ENCODE measurements at regions not wholly inside any gene's neighbourhood (a gene's known extent, or its start where the extent isn't known, plus 50 kb on each side); places are given as distances from the start of the nearest gene placed in this dataset.

- DNase-seq = no peak
Observed at GRCh38 chr5:154588091-154588774, 110.2 kb upstream of the HAND1 start.

- DNase-seq = peak; percentile 27
Observed at GRCh38 chr5:154587123-154588026, 109.3 kb upstream of the HAND1 start.

DNA sequence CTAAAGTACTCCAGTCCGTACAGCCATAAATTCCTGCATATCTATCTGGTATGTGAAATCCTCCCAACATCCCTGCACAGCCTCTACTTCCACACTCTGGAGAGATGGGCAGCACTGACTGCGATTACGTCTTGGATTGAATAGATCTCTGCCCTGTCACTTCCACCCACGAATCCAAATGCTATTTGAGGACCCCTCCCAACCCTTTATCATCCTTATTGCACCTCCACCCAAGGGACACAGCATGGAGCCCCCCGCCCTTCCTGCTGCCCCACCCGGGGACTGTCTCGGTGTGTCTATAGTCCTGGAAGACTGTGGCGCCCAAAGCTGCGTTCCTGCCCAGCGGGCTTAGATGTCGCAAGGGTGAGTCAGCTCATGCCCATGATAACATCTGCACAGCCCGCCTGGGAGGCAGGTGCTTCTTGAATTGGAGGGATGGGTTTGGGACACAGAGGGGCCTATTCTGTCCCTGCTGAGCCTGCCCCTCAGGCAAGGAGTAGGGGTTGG is 105.7 kb upstream of the HAND1 start:
- no peak for DNase-seq

GRCh38 chr5:154580422-154580821 is 102.4 kb upstream of the HAND1 start:
- DNase-seq = no peak

DNA sequence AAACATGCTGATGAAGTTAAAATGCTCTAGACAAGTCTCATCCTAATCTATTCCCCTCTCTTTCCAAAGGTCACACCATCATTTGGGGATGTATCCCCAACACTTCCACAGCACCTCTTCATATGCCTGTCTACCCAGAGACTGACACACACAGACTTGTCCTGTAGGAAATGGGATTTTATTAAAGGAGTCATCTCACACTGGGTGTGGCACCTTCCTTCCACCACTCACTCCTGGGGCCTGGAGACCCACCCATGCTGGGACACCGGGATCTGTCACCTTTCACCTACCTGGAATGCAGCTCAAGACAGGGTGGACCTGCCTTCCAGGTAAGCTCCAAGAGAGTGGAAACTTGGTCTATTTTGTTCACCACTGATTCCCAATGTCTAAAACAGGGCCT is 99.4 kb upstream of the HAND1 start:
- DNase-seq = no peak

DNA sequence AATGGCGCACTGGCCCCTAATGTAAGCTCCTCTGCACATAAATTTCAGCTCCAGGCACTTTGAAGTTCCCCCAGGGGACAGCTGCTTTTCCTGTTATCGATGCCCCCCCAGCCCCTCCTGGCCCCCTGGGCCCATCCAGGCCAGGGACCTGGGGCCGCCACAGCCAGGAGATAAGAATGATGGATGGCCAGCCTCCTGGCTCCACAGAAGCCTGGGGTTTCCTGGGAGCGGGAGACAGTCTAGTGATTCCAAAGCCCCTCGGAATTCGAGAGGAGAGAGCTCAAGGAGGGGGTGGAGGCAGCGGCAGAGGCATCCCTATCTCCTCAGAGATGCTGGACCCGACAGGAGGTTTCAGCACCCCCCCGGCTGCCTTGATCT is 98.4 kb upstream of the HAND1 start:
- DNase-seq = no peak

DNA sequence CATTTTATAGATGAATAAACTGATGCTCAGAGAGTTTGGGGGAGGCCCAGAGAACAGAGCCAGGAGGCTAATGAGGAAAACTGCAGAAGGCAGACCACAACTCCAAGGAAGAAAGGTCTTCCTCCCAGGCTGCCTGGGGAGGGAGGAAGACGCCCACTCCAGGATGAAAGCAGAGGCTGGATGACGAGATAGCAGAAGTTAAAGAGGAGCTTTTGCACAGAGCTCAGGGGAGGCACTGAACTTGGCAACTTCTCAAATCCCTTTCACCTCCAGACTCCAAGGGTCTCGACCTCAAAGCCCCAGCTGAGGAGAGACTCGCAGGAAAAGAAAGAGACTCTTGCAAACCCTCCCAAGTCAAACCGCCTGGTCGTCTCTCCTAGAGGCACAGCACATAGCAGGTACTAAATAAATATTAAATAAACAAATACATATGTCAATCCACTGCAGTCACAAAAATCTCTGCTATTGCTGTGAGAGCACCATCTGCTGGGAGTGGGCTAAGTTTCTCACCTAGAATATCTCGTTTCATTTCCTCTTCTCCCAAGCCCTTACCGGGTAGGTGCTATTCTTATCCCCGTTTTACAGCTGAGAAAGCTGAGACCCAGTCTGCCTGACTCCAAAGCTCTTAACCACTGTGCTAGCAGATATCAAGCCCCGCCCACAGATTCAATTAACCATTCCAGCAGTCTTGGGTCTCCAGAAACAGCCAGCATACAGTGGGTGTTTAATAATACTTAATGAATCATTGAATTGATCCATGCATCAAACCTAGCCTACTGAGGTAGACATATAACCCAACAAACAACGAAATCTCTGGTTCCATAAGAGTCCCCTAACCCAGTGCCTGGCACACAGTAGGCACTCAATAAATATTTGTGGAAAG is 97.8 kb upstream of the HAND1 start:
- DNase-seq = peak; percentile 46

GRCh38 chr5:154573011-154573410 is 95.0 kb upstream of the HAND1 start:
- DNase-seq = no peak

- no peak for DNase-seq
Observed at GRCh38 chr5:154571325-154572035, 93.5 kb upstream of the HAND1 start.

GRCh38 chr5:154570572-154571324 is 92.7 kb upstream of the HAND1 start:
- DNase-seq = no peak

- no peak for DNase-seq
Observed at GRCh38 chr5:154568589-154568988, 90.6 kb upstream of the HAND1 start.

DNA sequence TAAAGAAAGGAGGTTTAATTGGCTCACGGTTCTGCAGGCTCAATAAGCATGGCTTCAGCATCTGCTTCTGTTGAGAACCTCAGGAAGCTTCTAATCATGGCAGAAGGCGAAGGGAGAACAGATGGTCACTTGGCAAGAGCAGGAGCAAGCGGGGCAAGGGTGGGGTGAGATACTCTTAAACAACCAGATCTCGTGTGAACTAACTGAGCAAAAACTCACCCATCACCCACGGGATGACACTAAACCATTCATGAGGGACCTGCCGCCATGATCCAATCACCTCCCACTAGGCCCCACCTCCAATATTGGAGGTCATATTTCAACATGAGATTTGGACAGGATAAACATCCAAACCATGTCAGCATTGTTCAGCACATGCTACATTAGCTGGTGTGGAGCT is 89.1 kb upstream of the HAND1 start:
- peak; percentile 45 for DNase-seq

- no peak for DNase-seq
Observed at GRCh38 chr5:154566146-154566680, 88.2 kb upstream of the HAND1 start.

DNA sequence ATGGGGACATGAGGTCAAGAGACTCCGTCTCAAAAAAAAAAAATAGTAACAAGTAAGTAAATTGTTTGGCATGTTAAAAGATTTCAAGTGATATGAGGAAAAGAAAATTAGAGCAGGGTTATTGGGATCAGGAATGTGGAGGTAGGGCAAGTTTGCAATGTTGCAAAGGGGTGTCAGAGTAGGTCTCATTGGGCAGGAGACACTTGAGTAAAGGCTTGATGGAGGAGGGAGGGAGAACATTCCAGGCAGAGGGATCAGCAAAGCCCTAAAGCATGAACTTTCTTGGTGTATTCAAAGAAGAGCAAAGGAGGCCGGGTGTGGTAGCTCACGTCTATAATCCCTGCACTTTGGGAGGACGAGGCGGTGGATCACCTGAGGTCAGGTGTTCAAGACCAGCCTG is 87.1 kb upstream of the HAND1 start:
- DNase-seq = no peak

DNA sequence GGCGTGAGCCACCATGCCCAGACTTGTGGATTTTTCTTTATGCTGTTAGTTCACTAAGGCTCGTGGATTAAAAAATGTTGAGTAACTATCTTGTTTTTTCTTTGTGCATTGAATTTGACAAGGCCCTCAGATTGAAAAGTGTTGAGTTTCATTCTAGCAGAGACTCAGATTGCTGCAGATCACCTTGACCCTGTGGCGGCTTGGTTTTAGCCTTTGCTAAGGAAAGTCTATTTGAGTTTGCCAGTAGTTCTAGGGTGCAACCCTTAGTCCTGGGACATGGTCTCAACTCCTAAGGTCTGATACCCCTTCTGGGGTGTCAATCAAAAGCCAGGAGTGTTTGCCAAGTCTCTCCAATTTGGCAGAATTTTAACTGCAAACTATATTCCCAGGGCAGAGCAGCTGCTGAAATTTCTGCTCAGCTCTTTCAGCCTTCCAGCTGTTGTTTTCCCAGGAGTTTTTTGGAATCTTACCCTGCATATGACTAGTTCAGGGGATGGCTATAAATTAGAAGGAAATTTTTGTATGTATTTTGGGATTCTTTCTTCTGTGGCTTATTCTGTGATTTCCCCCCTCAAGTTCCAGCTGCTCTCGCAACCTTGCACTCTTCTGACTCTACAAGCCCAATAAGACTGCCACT is 84.3 kb upstream of the HAND1 start:
- no peak for DNase-seq

GRCh38 chr5:154559398-154560276 is 81.6 kb upstream of the HAND1 start:
- DNase-seq = no peak

- DNase-seq = no peak
Observed at GRCh38 chr5:154557548-154557947, 79.5 kb upstream of the HAND1 start.

- DNase-seq = no peak
Observed at GRCh38 chr5:154547551-154547950, 69.5 kb upstream of the HAND1 start.

DNA sequence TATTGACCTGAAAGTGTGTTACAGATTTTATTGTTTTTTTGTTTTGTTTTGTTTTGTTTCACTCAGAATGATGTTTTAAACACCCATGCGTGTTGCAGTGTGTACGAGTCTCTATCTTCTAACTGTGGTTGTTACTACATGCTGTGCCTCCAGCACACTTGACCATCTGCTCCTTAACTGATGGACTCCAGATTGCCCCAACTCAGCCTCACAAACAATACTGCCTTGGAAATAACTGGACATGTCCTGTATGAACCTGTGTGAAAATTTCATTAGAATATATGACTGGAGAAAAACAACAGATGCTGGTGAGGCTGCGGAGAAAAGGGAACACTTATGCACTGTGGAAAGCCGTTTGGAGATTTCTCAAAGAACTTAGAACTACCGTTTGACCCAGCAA is 68.7 kb upstream of the HAND1 start:
- DNase-seq = no peak

DNA sequence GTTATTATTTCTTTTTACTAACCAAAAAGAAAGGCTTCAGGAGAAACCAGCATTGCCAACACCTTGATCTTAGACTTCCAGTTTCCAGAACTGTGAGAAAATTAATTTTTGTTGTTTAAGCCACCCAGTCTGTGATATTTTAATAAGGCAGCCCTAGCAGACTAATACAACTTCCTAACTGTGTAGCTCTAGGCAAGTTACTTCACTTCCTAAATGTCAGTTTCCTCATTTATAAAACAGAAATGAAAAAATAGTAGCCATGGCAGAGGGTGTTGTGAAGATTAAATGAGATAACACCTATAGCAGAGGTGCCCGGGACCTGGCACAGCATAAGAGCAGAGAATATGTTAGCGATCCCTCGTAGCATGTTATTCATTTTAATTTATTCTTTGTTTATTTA is 66.6 kb upstream of the HAND1 start:
- DNase-seq = no peak

Measured in NCI-H2171 treated with DMSO at 0.1 percent for 48 hours (cell line).